HL-60 (cell line): ENCODE measurements at regions not wholly inside any gene's neighbourhood (a gene's known extent, or its start where the extent isn't known, plus 50 kb on each side); places are given as distances from the start of the nearest gene placed in this dataset.

Experiments used
- CTCF ChIP-seq: IDR thresholded peaks from one replicate; pipeline ENCODE4 v1.5.1; 2011; ENCODE audit warnings: low read length, control low read depth, inconsistent platforms; ENCODE audit not compliant: insufficient read depth
- GABPA ChIP-seq: IDR thresholded peaks from 2 replicates; pipeline ENCODE4 v1.6.1; 2012; ENCODE audit warnings: low read depth
- POLR2AphosphoS5 ChIP-seq: IDR thresholded peaks from 2 replicates; pipeline ENCODE4 v1.6.1; 2012; ENCODE audit warnings: low read depth

- TF ChIP-seq CTCF (no peak), POLR2AphosphoS5 (no peak), GABPA (no peak)
These were observed 358.7 kb upstream of the ITGA1 start for GRCh38 chr5:52428977-52429489.
